ENCODE measurements at regions not wholly inside any gene's neighbourhood (a gene's known extent, or its start where the extent isn't known, plus 50 kb on each side); places are given as distances from the start of the nearest gene placed in this dataset.

DNA sequence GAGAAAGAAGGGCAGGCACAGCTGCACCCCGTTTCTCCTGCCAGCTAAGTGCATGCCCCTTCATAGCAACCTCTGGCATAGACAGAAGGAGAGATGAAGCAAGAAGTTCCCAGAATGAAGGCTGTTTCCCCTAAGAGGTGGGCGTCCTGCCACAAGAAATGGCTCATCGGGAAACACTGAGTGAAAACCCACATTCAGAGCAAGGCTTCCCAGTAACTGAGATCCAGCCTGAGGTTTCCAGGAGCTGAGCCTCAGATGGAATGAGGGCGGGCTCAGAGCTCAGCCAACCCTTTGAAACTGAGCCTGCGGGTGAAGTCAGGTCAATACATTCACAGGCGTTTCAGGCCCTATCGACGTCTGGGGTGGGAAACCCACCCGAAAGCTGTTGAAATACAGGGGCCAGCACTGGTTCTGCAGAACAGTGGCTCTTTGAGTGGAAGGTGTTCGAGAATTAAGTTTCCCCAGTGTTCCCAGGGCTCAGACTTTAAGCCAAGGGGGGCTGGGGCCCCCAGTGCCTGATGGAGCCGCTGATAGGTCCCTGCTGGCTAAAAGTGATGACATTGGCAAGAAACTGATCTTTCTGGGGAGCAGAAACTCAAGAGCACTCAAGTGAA, 510.2 kb downstream of the RPS24 start:
- no peak for DNase-seq (ENCODE audit: low read depth)

DNA sequence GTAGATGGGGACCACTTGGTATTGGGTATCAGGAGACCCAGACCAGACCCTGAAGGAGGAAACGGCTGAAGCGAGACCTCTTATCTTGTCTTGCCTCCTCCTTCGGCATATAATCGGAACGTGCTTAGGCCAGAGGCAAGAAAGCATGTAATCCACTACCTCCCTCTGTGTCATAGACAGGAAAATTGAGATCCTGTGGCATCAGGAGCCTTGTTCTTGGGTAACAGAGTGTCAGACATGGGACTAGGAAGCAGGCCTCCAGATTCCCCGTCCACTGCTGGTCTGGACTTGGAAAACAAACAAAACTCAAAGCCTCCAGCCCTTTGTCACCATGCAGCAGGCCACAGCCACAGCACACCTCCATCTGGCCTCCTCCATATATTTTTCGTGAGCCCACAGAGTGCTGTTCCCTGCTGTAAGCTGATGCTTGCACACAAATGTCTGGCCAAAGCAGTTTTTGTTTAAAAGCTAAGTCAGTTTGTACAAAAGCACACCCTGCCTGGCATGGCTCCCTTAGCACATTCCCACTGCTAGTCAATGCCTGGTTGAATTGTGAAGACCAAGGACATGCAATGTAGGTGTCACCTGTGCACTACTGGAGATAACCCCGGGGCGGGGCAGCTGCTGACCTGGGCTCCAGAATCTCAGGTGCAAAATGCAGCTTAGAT, 510.9 kb downstream of the RPS24 start:
- DNase-seq (ENCODE audit: low read depth), result no peak

DNA sequence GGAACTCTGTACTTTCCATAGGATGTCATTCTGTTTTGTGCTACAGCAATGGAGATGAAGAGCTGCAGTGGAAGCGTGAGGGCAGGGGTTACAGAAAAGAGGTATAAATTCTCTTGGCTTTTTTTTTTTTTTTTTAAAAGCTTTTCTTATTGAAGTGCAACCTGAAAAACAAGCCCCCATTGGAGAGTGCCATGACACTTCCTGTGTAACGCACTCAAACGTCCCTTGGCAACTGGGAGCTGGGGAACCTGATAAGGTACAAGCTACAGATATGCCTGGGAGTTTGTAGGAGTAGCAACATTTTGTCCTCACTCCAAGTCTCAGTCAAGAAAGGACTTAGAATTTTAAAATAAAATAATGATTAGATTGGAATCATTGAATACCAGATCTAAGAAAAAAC, 512.1 kb downstream of the RPS24 start:
- no peak for DNase-seq (ENCODE audit: low read depth)

DNA sequence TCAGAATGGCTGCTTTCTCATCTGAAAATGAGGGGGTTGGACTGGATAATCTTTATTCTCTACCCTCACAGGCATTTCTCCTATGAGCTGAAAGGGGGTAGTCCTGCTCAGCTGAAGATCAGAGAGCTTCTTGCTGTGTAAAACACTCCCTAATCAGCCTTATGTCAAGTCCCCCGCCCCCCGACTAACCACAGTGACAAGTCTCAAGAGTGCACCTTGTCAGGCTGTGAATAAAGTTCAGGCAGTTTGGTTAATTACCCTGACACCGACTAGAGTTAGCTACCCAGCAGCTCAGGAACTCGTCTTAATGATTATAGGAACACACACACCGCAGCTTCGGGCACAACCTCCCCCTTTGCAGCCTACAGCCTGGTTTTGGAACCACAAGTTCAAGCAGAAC, 513.7 kb downstream of the RPS24 start:
- DNase-seq (ENCODE audit: low read depth), result no peak

DNA sequence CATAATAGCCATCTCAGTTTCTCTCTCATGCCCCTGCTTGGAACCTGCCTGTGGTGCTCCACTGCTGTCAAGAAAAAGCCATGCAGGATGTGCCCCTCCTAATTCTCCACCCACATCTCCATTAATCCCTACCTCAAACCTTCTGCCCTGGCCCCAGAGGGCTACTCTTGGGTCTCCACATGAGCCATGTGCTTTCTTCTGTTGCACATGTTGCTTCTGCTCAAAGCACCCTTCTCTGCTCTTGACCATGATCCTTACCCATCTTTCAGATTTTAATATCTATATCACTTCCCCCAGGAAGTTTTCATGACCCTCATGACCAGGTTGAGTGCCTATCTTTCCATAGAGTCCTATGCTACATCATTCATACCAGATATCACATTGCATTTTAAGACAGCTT, 514.2 kb downstream of the RPS24 start:
- DNase-seq (ENCODE audit: low read depth), result no peak

DNA sequence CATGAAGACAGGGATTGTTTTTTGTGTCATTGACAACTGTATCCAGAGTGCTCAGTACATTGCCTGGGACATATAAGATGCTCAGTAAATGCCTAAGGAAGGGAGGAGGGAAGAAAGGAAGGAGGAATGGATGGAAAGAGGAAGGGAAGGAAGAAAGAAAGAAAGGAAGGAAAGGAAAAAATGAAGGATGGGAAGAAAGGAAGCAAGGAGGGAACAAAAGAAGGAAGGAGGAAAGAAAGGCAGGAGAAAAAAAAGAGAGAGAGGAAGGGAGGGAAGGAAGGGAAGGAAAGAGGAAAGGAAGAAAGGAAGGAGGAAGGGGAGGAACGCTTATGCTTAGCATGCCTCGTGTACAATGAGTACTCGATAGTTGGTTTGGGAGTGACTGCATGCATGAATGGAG, 514.7 kb downstream of the RPS24 start:
- no peak for DNase-seq (ENCODE audit: low read depth)

DNA sequence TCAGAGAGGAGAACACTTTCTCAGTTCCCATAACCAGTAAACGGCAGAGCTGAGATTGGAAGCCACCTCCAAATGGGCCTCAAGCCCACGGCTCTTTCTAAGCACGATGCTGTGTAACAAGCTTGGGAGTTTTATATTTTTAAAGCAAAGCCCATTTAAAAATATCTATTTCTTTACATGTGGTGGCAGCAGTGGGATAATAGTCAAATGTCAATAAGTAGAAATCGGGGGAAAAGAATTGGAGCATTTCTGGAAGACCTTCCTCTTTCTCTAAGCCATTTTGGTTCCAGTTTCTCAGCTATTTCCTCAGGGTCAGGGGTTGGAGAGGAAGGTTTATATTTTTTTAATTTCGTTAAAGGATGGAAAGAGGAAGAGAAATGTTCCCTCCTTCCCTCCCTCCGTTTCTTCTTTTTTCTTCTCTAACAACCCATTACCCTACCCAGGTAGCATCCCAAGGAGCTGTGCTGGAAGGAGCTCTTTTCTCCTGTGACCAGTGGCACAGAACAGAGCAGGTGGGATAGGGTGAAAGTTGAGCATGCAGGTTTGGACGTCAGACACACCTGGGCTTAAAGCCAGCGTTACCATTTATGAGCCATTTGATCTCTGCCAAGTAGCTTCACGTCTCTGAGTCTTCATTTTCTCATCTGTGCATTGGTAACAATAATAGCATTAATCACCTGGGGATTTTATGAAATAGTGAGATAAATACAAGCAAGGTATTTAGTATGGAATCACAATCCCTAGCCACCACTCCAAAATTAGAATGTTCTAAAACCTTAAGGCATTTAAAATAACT, 515.7 kb downstream of the RPS24 start:
- DNase-seq (ENCODE audit: low read depth), result no peak

DNA sequence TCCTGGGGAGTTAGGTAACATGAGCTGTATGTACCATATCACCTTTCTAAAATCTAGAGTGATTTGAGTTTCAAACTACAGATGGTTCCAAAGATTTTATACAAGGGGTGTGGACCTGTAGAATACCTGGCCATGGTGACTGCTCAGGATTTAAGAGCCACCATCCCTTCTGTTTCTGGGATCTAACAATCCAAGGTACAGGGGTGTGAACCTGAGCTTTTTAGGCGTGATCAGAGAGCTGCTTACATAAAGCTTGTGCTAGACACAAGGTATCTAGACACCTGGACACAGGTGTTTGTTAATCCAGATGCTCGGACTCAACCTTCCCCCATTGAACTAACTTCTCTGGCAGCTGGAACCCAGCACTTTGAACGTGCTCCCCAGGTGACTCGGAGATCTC, 516.4 kb downstream of the RPS24 start:
- no peak for DNase-seq (ENCODE audit: low read depth)

DNA sequence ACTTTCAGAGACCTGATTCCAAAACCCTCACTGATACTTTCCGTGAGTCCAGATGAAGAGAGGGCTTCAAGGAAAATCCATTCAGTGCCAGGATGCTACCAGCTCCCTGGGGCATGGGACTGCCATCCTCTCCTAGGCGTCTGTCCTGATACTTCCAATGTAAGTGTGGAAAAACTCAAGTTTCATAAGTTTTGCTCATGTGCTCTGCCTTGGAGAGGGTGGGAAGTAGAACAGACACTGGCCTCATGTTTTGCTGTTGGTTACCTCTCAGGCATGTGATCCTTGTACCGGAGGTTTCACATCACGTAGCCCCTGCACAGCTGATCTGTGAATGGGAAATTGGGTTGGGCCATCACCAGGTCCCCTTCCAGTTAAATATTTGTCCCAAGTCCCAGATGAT, 517.1 kb downstream of the RPS24 start:
- DNase-seq (ENCODE audit: low read depth), result no peak

DNA sequence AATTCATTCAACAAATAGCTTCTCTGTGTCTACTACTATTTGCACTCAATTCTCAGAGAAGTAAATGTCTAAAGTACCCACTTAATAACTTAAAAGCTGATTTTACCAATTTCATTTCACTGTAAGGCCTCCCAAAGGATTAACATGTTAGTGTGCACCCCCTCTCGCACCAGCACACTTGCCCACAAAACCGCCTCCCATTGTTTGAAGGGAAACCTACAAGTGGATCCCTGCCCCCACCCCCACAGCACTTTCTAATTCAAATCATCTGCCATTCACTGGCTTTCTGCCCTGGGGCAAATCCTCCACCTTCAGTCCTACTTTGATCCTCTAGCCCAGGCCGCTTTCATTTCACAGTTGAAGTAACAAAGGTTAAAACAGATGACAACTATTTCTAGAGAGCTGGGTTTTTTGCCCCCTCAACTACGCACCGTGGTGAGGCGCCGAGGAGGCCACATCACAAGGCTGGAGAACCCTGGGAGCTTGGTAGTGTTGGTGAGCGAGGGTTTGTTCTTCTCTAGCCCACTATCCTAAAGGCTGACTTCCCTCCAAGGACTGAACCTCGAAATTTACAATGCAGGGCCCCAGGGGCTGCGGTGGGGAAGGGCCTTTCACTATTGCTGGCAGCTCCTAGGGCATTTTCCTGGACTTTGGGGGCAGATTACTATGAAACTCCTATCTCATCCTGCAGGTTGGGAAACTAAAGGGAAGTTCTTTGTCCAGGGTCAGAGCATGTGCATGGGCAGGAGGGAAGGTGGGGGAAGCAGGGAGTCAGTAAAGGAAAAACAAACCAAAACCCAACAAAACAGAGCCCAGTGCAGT, 517.4 kb upstream of the ZMIZ1 start:
- no peak for DNase-seq (ENCODE audit: low read depth)

DNA sequence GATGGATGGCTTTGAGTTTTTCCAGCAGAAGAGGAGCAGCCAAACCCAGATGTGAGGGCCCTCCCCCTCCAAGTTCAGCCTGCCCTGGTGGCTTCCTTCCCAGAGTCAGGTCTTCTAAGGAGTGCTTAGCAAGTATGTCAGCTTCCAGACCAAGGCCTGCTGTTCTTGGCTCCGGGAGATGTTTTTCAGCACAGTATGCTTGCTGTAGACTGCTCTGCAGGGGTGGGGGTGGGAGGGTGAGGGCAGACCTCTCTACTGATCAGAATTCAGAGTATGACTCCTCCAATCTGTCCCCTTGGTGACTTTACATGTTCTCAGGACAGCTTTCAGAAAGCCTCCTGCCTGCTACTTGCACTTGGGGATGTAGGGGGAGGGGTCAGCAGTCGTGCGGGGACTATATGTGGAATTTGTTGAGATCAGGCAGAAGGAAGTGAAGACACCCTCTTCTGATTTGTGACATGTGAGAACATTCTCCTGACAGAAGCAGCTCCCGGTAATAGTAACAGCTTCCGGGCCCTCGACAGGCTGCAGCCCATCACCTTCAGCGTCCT, 516.4 kb upstream of the ZMIZ1 start:
- no peak for DNase-seq (ENCODE audit: low read depth)

DNA sequence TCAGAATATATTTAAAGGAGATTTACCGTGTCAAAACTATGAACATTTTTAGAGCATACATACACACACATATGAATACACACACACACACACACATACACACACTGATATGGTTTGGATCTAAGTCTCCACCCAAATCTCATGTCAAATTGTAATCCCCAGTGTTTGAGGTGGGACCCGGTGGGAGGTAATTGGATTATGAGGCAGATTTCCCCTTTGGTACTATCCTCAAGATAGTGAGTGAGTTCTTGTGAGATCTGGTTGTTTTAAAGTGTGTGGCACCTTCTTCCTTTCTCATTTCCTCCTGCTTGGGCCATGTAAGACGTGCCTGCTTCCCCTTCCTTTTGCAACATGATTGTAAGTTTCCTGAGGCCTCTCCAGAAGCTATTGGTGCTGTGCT, 515.0 kb upstream of the ZMIZ1 start:
- no peak for DNase-seq (ENCODE audit: low read depth)

DNA sequence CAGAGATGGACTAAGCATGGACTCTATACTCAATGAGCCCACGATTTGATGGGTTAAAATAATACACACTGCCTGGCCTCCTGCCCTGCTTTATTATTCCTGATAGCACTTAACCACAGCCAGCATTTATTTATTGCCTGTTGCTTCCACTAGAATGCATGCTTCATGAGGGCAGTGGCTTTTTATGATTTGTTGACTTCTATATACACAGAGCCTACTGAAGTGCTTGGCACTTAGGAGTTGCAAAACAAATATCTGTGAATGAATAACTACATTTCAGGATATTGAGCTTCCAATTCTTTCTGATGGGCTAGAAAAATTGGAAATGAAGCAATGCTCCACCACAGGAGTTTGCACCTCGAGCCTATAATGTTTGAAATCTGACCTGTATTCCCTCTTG, 513.6 kb upstream of the ZMIZ1 start:
- no peak for DNase-seq (ENCODE audit: low read depth)

DNA sequence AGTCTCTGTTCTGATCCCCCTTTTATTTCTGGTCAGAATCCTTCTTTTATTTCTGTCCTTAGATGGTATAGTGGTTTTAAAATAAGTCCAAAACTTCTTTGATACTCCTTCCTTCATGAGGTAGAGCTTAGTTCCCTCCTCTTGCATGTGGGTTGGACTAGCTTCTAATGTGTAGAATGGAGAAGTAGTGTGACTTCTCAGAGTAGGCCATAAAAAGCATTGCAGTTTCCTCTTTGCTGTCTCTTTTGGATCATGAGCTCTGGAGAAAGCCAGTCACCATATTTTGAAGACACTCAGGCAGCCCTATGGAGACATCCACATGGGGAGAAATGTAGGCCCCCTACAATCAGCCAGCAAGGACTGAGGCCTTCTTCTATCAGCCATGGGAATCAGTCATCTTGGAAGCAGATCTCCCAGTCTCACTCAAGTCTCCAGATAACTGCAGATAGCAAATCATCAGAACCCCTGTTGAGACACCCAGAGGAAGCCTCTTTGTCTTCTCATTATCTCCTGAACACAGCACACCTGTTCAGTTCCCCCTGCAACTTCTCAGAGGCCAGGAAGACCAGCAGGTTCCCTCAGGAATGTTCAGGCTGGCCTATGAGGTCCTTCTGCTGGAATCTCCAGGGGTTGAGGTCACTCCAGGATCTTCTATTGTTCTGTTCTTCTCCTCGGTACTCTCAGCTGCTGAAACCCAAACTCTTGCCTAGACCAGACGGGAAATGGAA, 511.9 kb upstream of the ZMIZ1 start:
- no peak for DNase-seq (ENCODE audit: low read depth)

DNA sequence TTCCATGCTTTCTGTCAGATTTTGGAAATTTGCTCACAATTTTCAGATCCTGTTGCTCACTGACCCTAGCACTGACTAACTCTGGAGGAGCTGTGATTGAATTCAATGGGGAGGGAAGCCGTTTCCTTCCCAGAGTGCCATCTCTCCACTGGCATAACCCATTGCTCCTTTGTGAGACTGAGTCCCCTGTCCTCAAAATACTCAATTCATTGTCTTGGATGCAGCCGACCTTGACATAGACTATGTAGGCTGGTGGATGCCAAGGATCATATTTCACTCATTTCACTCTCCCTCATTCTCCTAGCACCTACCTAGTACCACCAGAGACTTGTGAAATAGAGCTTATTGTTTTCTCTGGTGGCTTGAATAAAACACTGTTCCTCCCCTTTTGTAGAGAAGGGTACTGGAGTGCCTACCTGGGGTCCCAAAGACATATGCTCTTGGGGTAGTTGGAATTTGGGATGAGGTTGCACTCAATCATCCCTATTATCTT, 511.3 kb upstream of the ZMIZ1 start:
- DNase-seq (ENCODE audit: low read depth), result no peak

DNA sequence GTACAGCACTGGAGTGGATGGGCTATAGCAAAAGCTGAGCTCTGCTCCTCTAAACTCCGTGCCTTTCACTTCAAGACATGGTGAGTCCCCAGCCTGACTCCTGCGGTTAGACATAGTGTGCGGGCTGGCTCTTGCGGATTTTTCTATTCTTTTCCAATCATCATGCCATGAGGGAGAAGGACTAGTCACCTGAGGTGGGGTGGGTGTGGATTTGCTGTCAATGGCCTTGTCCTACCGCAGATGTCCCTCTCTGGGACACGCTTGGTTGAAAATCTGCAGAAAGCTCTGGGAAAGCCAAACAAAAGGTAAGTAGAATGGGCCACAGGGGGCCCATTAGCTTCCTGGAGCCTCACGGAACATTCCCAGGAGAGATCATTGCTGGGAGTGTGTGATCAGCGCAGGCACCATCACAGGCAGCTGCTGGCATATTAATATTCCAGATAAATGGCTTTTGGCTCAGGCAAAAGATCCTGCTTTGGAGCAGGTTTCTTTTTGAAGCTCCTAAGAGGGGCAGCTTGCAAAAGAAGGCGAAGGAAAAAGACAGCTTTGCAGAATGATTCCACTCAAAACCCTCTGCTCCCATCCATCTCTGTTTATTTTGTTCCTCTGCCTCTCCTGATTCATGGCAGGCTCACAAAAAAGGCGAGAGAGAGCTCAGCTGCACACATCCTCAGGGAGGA, 509.0 kb upstream of the ZMIZ1 start:
- DNase-seq (ENCODE audit: low read depth), result no peak

DNA sequence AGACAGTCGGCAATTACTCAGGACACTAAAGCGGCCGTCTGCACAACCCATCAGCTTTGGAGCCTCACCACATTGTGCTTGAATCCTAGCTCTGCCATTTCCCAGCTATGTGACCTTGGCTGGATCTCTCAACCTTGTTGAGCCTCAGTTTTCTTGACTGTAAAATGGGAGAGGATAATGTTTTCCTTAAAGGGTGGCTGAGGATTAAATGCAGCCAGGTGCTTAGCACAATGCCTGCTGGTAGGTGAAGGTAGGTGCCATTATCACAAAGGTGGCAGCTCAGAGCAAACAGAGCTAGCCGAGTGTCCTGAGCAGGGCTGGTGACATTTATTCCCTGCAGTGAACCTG, 508.5 kb upstream of the ZMIZ1 start:
- no peak for DNase-seq (ENCODE audit: low read depth)

DNA sequence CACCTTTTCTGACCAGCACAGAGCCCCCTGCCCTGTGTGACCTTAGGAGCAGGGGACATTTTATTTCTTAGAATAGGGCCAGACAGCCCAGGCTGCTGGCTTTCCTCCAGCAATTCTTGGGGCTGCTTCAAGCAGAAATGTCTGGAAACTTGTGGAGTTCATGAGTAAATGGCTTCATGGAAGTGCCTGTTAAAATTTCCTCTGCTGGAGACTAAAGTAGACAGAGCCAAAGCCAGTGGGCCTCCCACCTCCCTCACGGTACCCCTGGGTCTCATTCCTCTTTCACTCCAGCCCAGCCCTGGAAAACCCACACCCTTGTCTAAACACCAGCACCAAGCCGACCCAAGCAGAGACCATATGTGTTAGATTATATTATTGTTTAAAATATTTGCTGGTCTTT, 505.5 kb upstream of the ZMIZ1 start:
- no peak for DNase-seq (ENCODE audit: low read depth)

DNA sequence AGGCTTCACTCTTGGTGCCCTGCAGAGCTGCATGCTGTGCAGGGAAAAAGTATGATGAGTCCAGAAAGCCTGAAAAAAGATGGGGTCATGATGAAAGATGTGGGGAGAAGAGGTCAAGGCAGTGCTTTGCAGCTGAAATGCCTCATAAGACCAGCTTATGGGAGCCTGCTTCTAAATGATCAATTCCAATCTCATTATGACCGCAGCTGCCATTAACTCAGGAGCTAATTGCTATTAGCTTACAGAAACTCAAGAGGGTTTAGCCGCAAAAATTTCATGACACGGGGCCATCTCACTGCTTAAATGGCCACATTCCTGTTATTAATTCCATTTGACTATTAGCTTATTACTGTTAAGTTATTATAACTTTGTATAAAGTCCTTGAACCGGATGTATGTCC, 502.9 kb upstream of the ZMIZ1 start:
- DNase-seq (ENCODE audit: low read depth), result no peak

DNA sequence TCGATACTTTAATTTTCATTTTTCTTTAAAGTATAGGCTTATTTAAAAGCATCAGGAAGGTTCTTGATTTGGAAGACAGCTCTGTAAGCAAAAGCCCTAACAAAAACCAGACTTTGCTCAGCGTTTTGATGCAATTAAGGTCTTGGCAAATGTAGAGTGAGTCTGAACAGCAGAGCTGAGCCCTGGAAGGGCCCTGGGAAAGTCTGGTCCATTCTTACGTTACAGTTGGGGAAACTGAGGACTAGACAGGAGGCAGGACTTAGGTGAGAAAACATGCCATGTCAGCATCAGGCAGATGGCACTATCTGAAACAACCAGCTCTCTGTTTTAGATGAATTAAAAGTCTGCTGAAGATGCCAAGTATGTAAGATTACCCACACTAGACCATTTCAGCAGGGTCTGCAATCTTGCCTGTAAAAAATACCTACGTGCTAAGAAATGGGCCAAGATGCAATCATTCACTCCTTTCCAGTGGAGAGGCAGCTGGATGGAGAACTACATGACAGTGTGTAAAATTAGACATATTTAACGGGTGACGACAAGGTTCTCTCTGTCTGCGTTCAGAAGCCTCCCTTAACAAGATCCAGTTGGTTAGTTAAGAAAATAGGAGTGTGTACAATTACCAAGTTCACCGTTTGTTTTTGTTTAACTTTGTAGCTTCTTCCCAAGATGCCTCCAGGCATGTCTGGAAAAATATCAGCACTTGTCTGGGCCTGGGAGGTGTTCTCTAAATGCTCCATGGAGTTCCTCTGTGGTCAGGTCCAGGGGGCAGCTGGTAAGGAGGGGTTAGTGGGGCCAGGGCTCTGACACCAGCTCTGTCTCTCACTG, 502.3 kb upstream of the ZMIZ1 start:
- DNase-seq (ENCODE audit: low read depth), result no peak

Measured in stimulated activated CD8-positive, alpha-beta memory T cell treated with anti-CD3 and anti-CD28 coated beads, Interleukin-12 subunit alpha, Interleukin-12 subunit beta, amount 100 ng/mL, for 4 hours (primary cell).